ENCODE measurements at regions not wholly inside any gene's neighbourhood (a gene's known extent, or its start where the extent isn't known, plus 50 kb on each side); places are given as distances from the start of the nearest gene placed in this dataset.

DNA sequence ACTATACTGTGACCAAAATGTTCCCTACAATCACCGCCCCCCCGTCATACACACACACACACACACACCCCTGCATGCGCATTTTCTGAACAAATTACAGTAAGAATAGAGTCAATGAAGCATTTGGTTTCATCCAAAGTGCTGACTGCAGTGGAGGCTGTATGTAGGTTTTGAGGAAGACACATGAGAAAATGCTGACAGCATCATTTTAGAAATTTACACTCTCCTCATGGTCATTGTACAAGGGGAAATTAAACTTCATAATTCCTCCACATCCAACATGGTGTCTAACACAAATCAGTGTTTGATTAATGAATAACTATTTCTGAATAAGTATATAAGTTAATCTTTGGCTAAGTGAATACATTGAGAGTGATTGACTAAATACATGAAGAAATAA lies 1126.8 kb upstream of the PHF14 start:
- no TSS peak for BruUV-seq (replicated peaks)
- CTCF ChIA-PET: no interaction called here
- intact Hi-C loops (cut with micrococcal nuclease): no loop called here
- RAD21 ChIA-PET (ENCODE audit: low non-redundant PET in 1 of 2, low total read pairs in 2 of 2, uncharacterized antibody in 2 of 2, unreplicated experiment in 2 of 2): no interaction called here
- no peak overlapping the region for H2AFZ ChIP-seq (ENCODE audit: low read depth, low read length, poor library complexity, severe bottlenecking)
- no peak overlapping the region for H3K4me2 ChIP-seq (ENCODE audit: low read length)
- H4K20me1 ChIP-seq (ENCODE audit: insufficient read depth): no peaks in the 10 kb centered on the region
- H3K27me3 ChIP-seq (ENCODE audit: insufficient read depth, low read length): no peaks in the 10 kb centered on the region
- no peak overlapping the region for H3K4me3 ChIP-seq (replicated peaks in 1 of 2; ENCODE audit: low read depth in 1 of 2, low read length in 2 of 2)
- H3K9me3 ChIP-seq (ENCODE audit: control insufficient read depth in 1 of 2, insufficient read depth in 1 of 2, low read depth in 1 of 2, low read length in 2 of 2): peaks cover 0 to 4% of the 10 kb centered on the region in 2 experiments; a peak in 1 of 4 replicates
- no peak for DNase-seq (ENCODE audit: low read depth, low spot score)
- H3K4me1 ChIP-seq (ENCODE audit: control insufficient read depth in 1 of 2, insufficient read depth in 2 of 2, low read length in 2 of 2): no peaks in the 10 kb centered on the region
- H3K27ac ChIP-seq (ENCODE audit: low read depth, low read length): no peak overlapping the region
- ATAC-seq: no peak
- no peaks in the 10 kb centered on the region for H3K79me2 ChIP-seq (ENCODE audit: insufficient read depth, low read length)
- H3K36me3 ChIP-seq (ENCODE audit: control insufficient read depth in 1 of 2, insufficient read depth in 2 of 2, low read length in 2 of 2): no peaks in the 10 kb centered on the region
- POLR2A ChIA-PET: no interaction called here
- H3K9ac ChIP-seq (ENCODE audit: low read length): no peak overlapping the region
- H3K9me2 ChIP-seq (ENCODE audit: insufficient read depth): no peaks in the 10 kb centered on the region
- TF ChIP-seq, protein P1, sequence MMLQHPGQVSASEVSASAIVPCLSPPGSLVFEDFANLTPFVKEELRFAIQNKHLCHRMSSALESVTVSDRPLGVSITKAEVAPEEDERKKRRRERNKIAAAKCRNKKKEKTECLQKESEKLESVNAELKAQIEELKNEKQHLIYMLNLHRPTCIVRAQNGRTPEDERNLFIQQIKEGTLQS (IDR thresholded peaks at IDR 0.05): no peak
- TF ChIP-seq FOSL1 (IDR thresholded peaks at IDR 0.05; ENCODE audit: low read depth) (no peak), POLR2A (IDR thresholded peaks at IDR 0.05; ENCODE audit: borderline replicate concordance, extremely low read depth, insufficient read depth, insufficient read length) (no peak), CEBPB (IDR thresholded peaks at IDR 0.05; ENCODE audit: low read depth) (no peak), CBX3 (IDR thresholded peaks at IDR 0.05; ENCODE audit: low read depth) (no peak), SRF (IDR thresholded peaks at IDR 0.05; ENCODE audit: low read depth) (no peak), ZNF274 (IDR thresholded peaks at IDR 0.05; ENCODE audit: low read depth, low read length) (no peak), POLR2AphosphoS5 (IDR thresholded peaks at IDR 0.05; ENCODE audit: low read depth, low read length) (no peak), RAD21 (IDR thresholded peaks at IDR 0.05; ENCODE audit: low read depth) (no peak), SIN3A (IDR thresholded peaks at IDR 0.05; ENCODE audit: low read depth) (no peak), EZH2 (IDR thresholded peaks at IDR 0.05) (no peak), ELF1 (IDR thresholded peaks at IDR 0.05; ENCODE audit: borderline replicate concordance, low read depth) (no peak), TCF7L2 (IDR thresholded peaks at IDR 0.05; ENCODE audit: borderline replicate concordance, extremely low read depth, insufficient read depth, insufficient read length) (no peak), ZFX (IDR thresholded peaks at IDR 0.05) (no peak), EZH2phosphoT487 (IDR thresholded peaks at IDR 0.05; ENCODE audit: borderline replicate concordance) (no peak), JUND (IDR thresholded peaks at IDR 0.05) (no peak), SP1 (IDR thresholded peaks at IDR 0.05; ENCODE audit: low read depth) (no peak)
- TF ChIP-seq, protein P2, sequence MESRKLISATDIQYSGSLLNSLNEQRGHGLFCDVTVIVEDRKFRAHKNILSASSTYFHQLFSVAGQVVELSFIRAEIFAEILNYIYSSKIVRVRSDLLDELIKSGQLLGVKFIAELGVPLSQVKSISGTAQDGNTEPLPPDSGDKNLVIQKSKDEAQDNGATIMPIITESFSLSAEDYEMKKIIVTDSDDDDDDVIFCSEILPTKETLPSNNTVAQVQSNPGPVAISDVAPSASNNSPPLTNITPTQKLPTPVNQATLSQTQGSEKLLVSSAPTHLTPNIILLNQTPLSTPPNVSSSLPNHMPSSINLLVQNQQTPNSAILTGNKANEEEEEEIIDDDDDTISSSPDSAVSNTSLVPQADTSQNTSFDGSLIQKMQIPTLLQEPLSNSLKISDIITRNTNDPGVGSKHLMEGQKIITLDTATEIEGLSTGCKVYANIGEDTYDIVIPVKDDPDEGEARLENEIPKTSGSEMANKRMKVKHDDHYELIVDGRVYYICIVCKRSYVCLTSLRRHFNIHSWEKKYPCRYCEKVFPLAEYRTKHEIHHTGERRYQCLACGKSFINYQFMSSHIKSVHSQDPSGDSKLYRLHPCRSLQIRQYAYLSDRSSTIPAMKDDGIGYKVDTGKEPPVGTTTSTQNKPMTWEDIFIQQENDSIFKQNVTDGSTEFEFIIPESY (IDR thresholded peaks at IDR 0.05; ENCODE audit: extremely low read depth, insufficient replicate concordance, low read length): no peak
- TF ChIP-seq, protein P3, sequence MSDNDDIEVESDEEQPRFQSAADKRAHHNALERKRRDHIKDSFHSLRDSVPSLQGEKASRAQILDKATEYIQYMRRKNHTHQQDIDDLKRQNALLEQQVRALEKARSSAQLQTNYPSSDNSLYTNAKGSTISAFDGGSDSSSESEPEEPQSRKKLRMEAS (IDR thresholded peaks at IDR 0.05): no peak
- TF ChIP-seq, protein P4, sequence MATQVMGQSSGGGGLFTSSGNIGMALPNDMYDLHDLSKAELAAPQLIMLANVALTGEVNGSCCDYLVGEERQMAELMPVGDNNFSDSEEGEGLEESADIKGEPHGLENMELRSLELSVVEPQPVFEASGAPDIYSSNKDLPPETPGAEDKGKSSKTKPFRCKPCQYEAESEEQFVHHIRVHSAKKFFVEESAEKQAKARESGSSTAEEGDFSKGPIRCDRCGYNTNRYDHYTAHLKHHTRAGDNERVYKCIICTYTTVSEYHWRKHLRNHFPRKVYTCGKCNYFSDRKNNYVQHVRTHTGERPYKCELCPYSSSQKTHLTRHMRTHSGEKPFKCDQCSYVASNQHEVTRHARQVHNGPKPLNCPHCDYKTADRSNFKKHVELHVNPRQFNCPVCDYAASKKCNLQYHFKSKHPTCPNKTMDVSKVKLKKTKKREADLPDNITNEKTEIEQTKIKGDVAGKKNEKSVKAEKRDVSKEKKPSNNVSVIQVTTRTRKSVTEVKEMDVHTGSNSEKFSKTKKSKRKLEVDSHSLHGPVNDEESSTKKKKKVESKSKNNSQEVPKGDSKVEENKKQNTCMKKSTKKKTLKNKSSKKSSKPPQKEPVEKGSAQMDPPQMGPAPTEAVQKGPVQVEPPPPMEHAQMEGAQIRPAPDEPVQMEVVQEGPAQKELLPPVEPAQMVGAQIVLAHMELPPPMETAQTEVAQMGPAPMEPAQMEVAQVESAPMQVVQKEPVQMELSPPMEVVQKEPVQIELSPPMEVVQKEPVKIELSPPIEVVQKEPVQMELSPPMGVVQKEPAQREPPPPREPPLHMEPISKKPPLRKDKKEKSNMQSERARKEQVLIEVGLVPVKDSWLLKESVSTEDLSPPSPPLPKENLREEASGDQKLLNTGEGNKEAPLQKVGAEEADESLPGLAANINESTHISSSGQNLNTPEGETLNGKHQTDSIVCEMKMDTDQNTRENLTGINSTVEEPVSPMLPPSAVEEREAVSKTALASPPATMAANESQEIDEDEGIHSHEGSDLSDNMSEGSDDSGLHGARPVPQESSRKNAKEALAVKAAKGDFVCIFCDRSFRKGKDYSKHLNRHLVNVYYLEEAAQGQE (IDR thresholded peaks at IDR 0.05; ENCODE audit: low read depth): no peak
